Colonic mucosa (tissue), 4 donors: ENCODE measurements at regions not wholly inside any gene's neighbourhood (a gene's known extent, or its start where the extent isn't known, plus 50 kb on each side); places are given as distances from the start of the nearest gene placed in this dataset.

ENCODE experiments used
- DNase-seq: peaks from one replicate; pipeline ENCODE4 v3.0.0-alpha.2; 2020
- H3K27ac ChIP-seq: fragments of 200-600 bp; one replicate; pipeline ENCODE4 v1.8.0; 2021
- H3K27me3 ChIP-seq: fragments of 200-600 bp; one replicate; pipeline ENCODE4 v1.8.0; 2021
- H3K36me3 ChIP-seq: fragments of 200-600 bp; one replicate; pipeline ENCODE4 v1.8.0; 2021
- H3K4me1 ChIP-seq: fragments of 200-600 bp; one replicate; pipeline ENCODE4 v1.8.0; 2021; ENCODE audit warnings: mild to moderate bottlenecking
- H3K4me3 ChIP-seq: fragments of 200-600 bp; one replicate; pipeline ENCODE4 v1.8.0; 2021
- H3K9ac ChIP-seq, 2 donors: one replicate each; pipeline ENCODE4 v1.7.0; 2013; ENCODE audit warnings: control low read depth in 2 of 2, low read depth in 2 of 2, low read length in 2 of 2
- H3K9me3 ChIP-seq: fragments of 200-600 bp; one replicate; pipeline ENCODE4 v1.8.0; 2021
- CTCF ChIP-seq: fragments of 200-600 bp; IDR thresholded peaks from one replicate; pipeline ENCODE4 v1.8.0; 2022; ENCODE audit warnings: antibody characterized with exemption, mild to moderate bottlenecking
- intact Hi-C: fragments of 100-400 bp; cut with DNase I; formaldehyde crosslinking; loops from one replicate; pipeline ENCODE4 v1.14.1; 2022
- donor health status: healthy.
- donor health status: DM: no; HTN: no; CAD: no.
- donor health status: DM: no; HTN: no; CAD: no.

- intact Hi-C loops, result no loop called here
- Histone ChIP-seq H3K4me3 (no peak overlapping the region), H3K27ac (no peak overlapping the region)
These were observed 121.9 kb upstream of the POU1F1 start for GRCh38 chr3:87398168-87398801.

GRCh38 chr3:87397211-87397610 is 120.8 kb upstream of the POU1F1 start:
- TF ChIP-seq CTCF, result no peak
- H3K9ac ChIP-seq, result no peak overlapping the region

More at GRCh38 chr3:87398168-87398801, 121.9 kb upstream of the POU1F1 start:
- Histone ChIP-seq H3K9me3 (no peaks in the 10 kb centered on the region), H3K4me1 (no peaks in the 10 kb centered on the region), H3K27me3 (no peaks in the 10 kb centered on the region), H3K9ac (no peak overlapping the region), H3K36me3 (no peaks in the 10 kb centered on the region)
- DNase-seq, result no peak
- TF ChIP-seq CTCF, result no peak

GRCh38 chr3:87390821-87391220 is 114.4 kb upstream of the POU1F1 start:
- DNase-seq, result no peak
- no peaks in the 10 kb centered on the region for H3K27me3 ChIP-seq
- no peak overlapping the region for H3K4me3 ChIP-seq
- no peak overlapping the region for H3K9ac ChIP-seq
- intact Hi-C loops, result no loop called here
- no peaks in the 10 kb centered on the region for H3K4me1 ChIP-seq
- H3K27ac ChIP-seq, result no peak overlapping the region
- no peak for TF ChIP-seq CTCF
- no peaks in the 10 kb centered on the region for H3K9me3 ChIP-seq
- H3K36me3 ChIP-seq, result no peaks in the 10 kb centered on the region

More at GRCh38 chr3:87397211-87397610, 120.8 kb upstream of the POU1F1 start:
- Histone ChIP-seq H3K4me1 (no peaks in the 10 kb centered on the region), H3K27ac (no peak overlapping the region), H3K4me3 (no peak overlapping the region), H3K9me3 (no peaks in the 10 kb centered on the region), H3K27me3 (no peaks in the 10 kb centered on the region), H3K36me3 (no peaks in the 10 kb centered on the region)
- intact Hi-C loops, result no loop called here
- DNase-seq, result no peak

GRCh38 chr3:87390353-87390752 is 114.0 kb upstream of the POU1F1 start:
- no peak overlapping the region for H3K27ac ChIP-seq
- no peaks in the 10 kb centered on the region for H3K4me1 ChIP-seq
- no peaks in the 10 kb centered on the region for H3K9me3 ChIP-seq
- no peak for TF ChIP-seq CTCF
- no peak for DNase-seq
- intact Hi-C loops, result no loop called here
- no peaks in the 10 kb centered on the region for H3K36me3 ChIP-seq
- no peaks in the 10 kb centered on the region for H3K27me3 ChIP-seq
- no peak overlapping the region for H3K4me3 ChIP-seq
- no peak overlapping the region for H3K9ac ChIP-seq

GRCh38 chr3:87375231-87375682 is 98.9 kb upstream of the POU1F1 start:
- no peak for DNase-seq
- H3K27ac ChIP-seq, result no peak overlapping the region
- TF ChIP-seq CTCF, result no peak

More at GRCh38 chr3:87375231-87375682, 98.9 kb upstream of the POU1F1 start:
- Histone ChIP-seq H3K36me3 (no peaks in the 10 kb centered on the region), H3K4me1 (no peaks in the 10 kb centered on the region), H3K27me3 (no peaks in the 10 kb centered on the region), H3K4me3 (no peak overlapping the region), H3K9me3 (no peaks in the 10 kb centered on the region), H3K9ac (no peak overlapping the region)
- intact Hi-C loops, result no loop called here
